H9 (cell line): ENCODE measurements at regions not wholly inside any gene's neighbourhood (a gene's known extent, or its start where the extent isn't known, plus 50 kb on each side); places are given as distances from the start of the nearest gene placed in this dataset.

ENCODE experiments used
- DNase-seq: peaks from one replicate; pipeline ENCODE4 v3.0.0-alpha.2; 2017
- H2AFZ ChIP-seq: one replicate; pipeline ENCODE4 v1.6.1; 2013; ENCODE audit warnings: mild to moderate bottlenecking, low read length, control low read depth, moderate library complexity
- H2AK5ac ChIP-seq: 2 replicates; pipeline ENCODE4 v1.6.1; 2013; ENCODE audit warnings: low read length, control low read depth, mixed read lengths; ENCODE audit not compliant: insufficient read length
- H2BK120ac ChIP-seq: one replicate; pipeline ENCODE4 v1.6.1; 2013; ENCODE audit warnings: low read depth, mild to moderate bottlenecking, low read length, control low read depth, inconsistent platforms; ENCODE audit not compliant: poor library complexity, severe bottlenecking
- H2BK12ac ChIP-seq: 2 replicates; pipeline ENCODE4 v1.6.1; 2013; ENCODE audit warnings: low read length, control low read depth, mixed read lengths, low read depth; ENCODE audit not compliant: insufficient read length
- H2BK15ac ChIP-seq: 2 replicates; pipeline ENCODE4 v1.6.1; 2013; ENCODE audit warnings: low read depth, low read length, control low read depth
- H2BK20ac ChIP-seq: one replicate; pipeline ENCODE4 v1.6.1; 2013; ENCODE audit warnings: low read depth, mild to moderate bottlenecking, low read length, control low read depth, inconsistent platforms; ENCODE audit not compliant: poor library complexity, severe bottlenecking
- H2BK5ac ChIP-seq: 2 replicates; pipeline ENCODE4 v1.6.1; 2013; ENCODE audit warnings: low read length, control low read depth, mixed read lengths; ENCODE audit not compliant: insufficient read length
- H3K14ac ChIP-seq: 2 replicates; pipeline ENCODE4 v1.6.1; 2013; ENCODE audit warnings: low read length, control low read depth; ENCODE audit not compliant: insufficient read depth
- H3K18ac ChIP-seq: 2 replicates; pipeline ENCODE4 v1.6.1; 2013; ENCODE audit warnings: low read depth, mild to moderate bottlenecking, mixed read lengths, low read length, control low read depth; ENCODE audit not compliant: insufficient read length
- H3K23ac ChIP-seq: 2 replicates; pipeline ENCODE4 v1.6.1; 2013; ENCODE audit warnings: low read length, control low read depth, mixed read lengths, low read depth; ENCODE audit not compliant: insufficient read length
- H3K23me2 ChIP-seq: 2 replicates; pipeline ENCODE4 v1.6.1; 2013; ENCODE audit warnings: low read depth, mild to moderate bottlenecking, mixed read lengths, low read length, control low read depth; ENCODE audit not compliant: insufficient read length, poor library complexity, severe bottlenecking
- H3K27ac ChIP-seq: 2 replicates; pipeline ENCODE4 v1.5.1; 2013; ENCODE audit warnings: low read length, control low read depth, mixed read lengths, low read depth; ENCODE audit not compliant: insufficient read length
- H3K27me3 ChIP-seq: 2 replicates; pipeline ENCODE4 v1.6.1; 2013; ENCODE audit warnings: low read length, control low read depth, inconsistent platforms; ENCODE audit not compliant: insufficient read depth
- H3K4ac ChIP-seq: 2 replicates; pipeline ENCODE4 v1.6.1; 2013; ENCODE audit warnings: low read depth, mild to moderate bottlenecking, control low read depth, inconsistent platforms, low read length, moderate library complexity
- H3K4me1 ChIP-seq: 2 replicates; pipeline ENCODE4 v1.6.1; 2013; ENCODE audit warnings: low read length, control low read depth, inconsistent platforms; ENCODE audit not compliant: insufficient read depth
- H3K4me2 ChIP-seq: 2 replicates; pipeline ENCODE4 v1.6.1; 2013; ENCODE audit warnings: low read length, control low read depth, mixed read lengths; ENCODE audit not compliant: insufficient read length, insufficient read depth
- H3K56ac ChIP-seq: 2 replicates; pipeline ENCODE4 v1.6.1; 2013; ENCODE audit warnings: low read depth, mild to moderate bottlenecking, mixed read lengths, low read length, control low read depth; ENCODE audit not compliant: insufficient read length
- H3K79me1 ChIP-seq: 2 replicates; pipeline ENCODE4 v1.6.1; 2013; ENCODE audit warnings: low read depth, mild to moderate bottlenecking, moderate library complexity, low read length, control low read depth, inconsistent platforms; ENCODE audit not compliant: insufficient read depth, poor library complexity, severe bottlenecking
- H3K79me2 ChIP-seq: 2 replicates; pipeline ENCODE4 v1.6.1; 2013; ENCODE audit warnings: low read length, control low read depth, inconsistent platforms; ENCODE audit not compliant: insufficient read depth
- H3K9ac ChIP-seq: 2 replicates; pipeline ENCODE4 v1.6.1; 2013; ENCODE audit warnings: low read length, control low read depth, mixed read lengths; ENCODE audit not compliant: insufficient read length; ENCODE audit errors: extremely low read depth
- H3K9me3 ChIP-seq: one replicate; pipeline ENCODE4 v1.6.1; 2013; ENCODE audit warnings: low read depth, low read length, inconsistent platforms; ENCODE audit not compliant: control insufficient read depth
- H3T11ph ChIP-seq: one replicate; pipeline ENCODE4 v1.6.1; 2013; ENCODE audit warnings: mild to moderate bottlenecking, low read length, control low read depth, inconsistent platforms
- H4K20me1 ChIP-seq: one replicate; pipeline ENCODE4 v1.6.1; 2013; ENCODE audit not compliant: control insufficient read depth, insufficient read length, insufficient read depth
- H4K5ac ChIP-seq: 2 replicates; pipeline ENCODE4 v1.6.1; 2013; ENCODE audit warnings: low read depth, mild to moderate bottlenecking, mixed read lengths, low read length, control low read depth; ENCODE audit not compliant: insufficient read length
- H4K8ac ChIP-seq: replicated peaks from 2 replicates; pipeline ENCODE4 v1.6.1; 2013; ENCODE audit warnings: low read length, control low read depth, mixed read lengths, low read depth; ENCODE audit not compliant: insufficient read length
- H4K91ac ChIP-seq: 2 replicates; pipeline ENCODE4 v1.6.1; 2013; ENCODE audit warnings: low read depth, mild to moderate bottlenecking, moderate library complexity, mixed read lengths, low read length, control low read depth; ENCODE audit not compliant: insufficient read length
- H3K27ac Mint-ChIP-seq, 3 experiments: 2 replicates in 2 of 3; 3 replicates in 1 of 3; pipeline ENCODE4 v1.8.0; 2020 to 2021; ENCODE audit warnings: mixed read lengths in 3 of 3, mild to moderate bottlenecking in 1 of 3, moderate library complexity in 1 of 3
- H3K27me3 Mint-ChIP-seq: 2 replicates; pipeline ENCODE4 v1.8.0; 2021; ENCODE audit warnings: low read depth, mild to moderate bottlenecking, moderate library complexity, mixed read lengths
- H3K36me3 Mint-ChIP-seq, 3 experiments: 2 replicates in 2 of 3; 3 replicates in 1 of 3; pipeline ENCODE4 v1.8.0; 2020 to 2021; ENCODE audit warnings: low read depth in 3 of 3, mixed read lengths in 3 of 3; ENCODE audit not compliant: insufficient read depth in 1 of 3
- H3K4me1 Mint-ChIP-seq, 2 experiments: 2 replicates each; pipeline ENCODE4 v1.8.0; 2020; ENCODE audit warnings: mixed read lengths in 2 of 2
- H3K4me3 Mint-ChIP-seq, 2 experiments: 2 replicates in 1 of 2; 3 replicates in 1 of 2; pipeline ENCODE4 v1.8.0; 2020 to 2021; ENCODE audit warnings: mild to moderate bottlenecking in 2 of 2, mixed read lengths in 2 of 2, moderate library complexity in 1 of 2
- H3K9me3 Mint-ChIP-seq, 2 experiments: 2 replicates in 1 of 2; 3 replicates in 1 of 2; pipeline ENCODE4 v1.8.0; 2020; ENCODE audit warnings: mild to moderate bottlenecking in 2 of 2, mixed read lengths in 2 of 2, moderate library complexity in 1 of 2
- CTCF ChIP-seq: fragments of 200-600 bp; sonication (generic); conservative IDR thresholded peaks from 3 replicates; pipeline ENCODE4 v1.8.0; 2021; ENCODE audit warnings: antibody characterized with exemption, mild to moderate bottlenecking
- WGBS: extraction: QIAGEN DNeasy Blood & Tissue Kit; methylation state at CpG from one replicate; pipeline ENCODE4 v1.1.7; 2013; ENCODE audit warnings: missing lambda C conversion rate, low lambda C conversion rate, mixed read lengths; ENCODE audit not compliant: insufficient read length; ENCODE audit errors: extremely low coverage; 5-methylcytosine and 5-hydroxymethylcytosine counted together

GRCh38 chr2:129354631-129355030 is 624.8 kb upstream of the RAB6C start:
- Histone ChIP-seq H3K27me3 (no peaks in the 10 kb centered on the region), H2BK20ac (no peak overlapping the region), H3K56ac (no peak overlapping the region), H2BK12ac (no peak overlapping the region), H3K4me1 (no peaks in the 10 kb centered on the region; the same call in 1 of the 2 replicates), H2AFZ (no peak overlapping the region), H3K79me2 (no peaks in the 10 kb centered on the region), H3K4me2 (no peak overlapping the region), H2BK120ac (no peak overlapping the region), H3K4ac (no peak overlapping the region), H3K9ac (no peak overlapping the region), H3K23me2 (no peaks in the 10 kb centered on the region), H2BK15ac (no peak overlapping the region), H4K5ac (no peak overlapping the region), H3K27ac (no peak overlapping the region), H3T11ph (no peak overlapping the region), H3K23ac (no peak overlapping the region), H4K91ac (no peak overlapping the region), H3K18ac (no peak overlapping the region), H3K79me1 (no peaks in the 10 kb centered on the region), H4K20me1 (no peaks in the 10 kb centered on the region), H3K9me3 (no peaks in the 10 kb centered on the region), H3K14ac (no peak overlapping the region), H4K8ac (no peak overlapping the region), H2AK5ac (no peak overlapping the region), H2BK5ac (no peak overlapping the region)
- no CpG with 5 or more reads among the region's 2 CpGs for WGBS
- Mint-ChIP-seq H3K4me3 (no peak overlapping the region), H3K27me3 (no peaks in the 10 kb centered on the region; the same call in 1 of the 2 replicates), H3K27ac (no peak overlapping the region; a peak in 1 of 7 replicates), H3K4me1 (peaks cover 12 to 16% of the 10 kb centered on the region in 2 experiments), H3K36me3 (no peaks in the 10 kb centered on the region; a peak in 1 of 7 replicates), H3K9me3 (peaks cover 0 to 3% of the 10 kb centered on the region in 2 experiments; a peak in 1 of 5 replicates)
- no peak for TF ChIP-seq CTCF
- no peak for DNase-seq
